ENCODE measurements at regions not wholly inside any gene's neighbourhood (a gene's known extent, or its start where the extent isn't known, plus 50 kb on each side); places are given as distances from the start of the nearest gene placed in this dataset.
"Not testable (repeated sequence)": the region's sequence is repeated elsewhere in the genome, so short reads cannot be mapped to it uniquely, and the experiment has no call there.

DNA sequence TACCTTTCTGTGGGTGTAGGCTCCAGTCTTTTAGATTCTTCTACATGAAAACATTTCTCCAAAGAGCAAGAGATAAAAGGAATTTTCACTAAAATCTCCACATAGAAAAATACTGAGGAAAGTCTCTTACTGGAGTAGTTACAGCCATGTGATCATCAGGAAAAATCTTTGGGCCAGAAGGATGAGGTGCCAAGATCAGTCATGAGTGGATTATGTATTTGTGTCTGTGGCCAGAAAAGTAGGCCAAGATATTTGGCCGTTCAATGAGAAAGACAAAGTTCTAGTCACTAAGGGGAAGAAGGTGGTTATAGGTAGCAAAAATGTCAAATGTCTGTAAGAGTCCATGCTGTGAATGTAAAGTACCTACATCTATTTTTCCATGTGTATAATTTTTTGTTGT, 339.3 kb downstream of the NSUN3 start:
- H3K4me1 ChIP-seq (ENCODE audit: insufficient read depth, low read length, poor library complexity, severe bottlenecking), result no peaks in the 10 kb centered on the region
- DNase-seq (ENCODE audit: low spot score), result no peak
- TF ChIP-seq EZH2 (IDR thresholded peaks at IDR 0.05; ENCODE audit: borderline replicate concordance, low read depth, low read length, poor library complexity, severe bottlenecking), result no peak
- TF ChIP-seq, protein P1, sequence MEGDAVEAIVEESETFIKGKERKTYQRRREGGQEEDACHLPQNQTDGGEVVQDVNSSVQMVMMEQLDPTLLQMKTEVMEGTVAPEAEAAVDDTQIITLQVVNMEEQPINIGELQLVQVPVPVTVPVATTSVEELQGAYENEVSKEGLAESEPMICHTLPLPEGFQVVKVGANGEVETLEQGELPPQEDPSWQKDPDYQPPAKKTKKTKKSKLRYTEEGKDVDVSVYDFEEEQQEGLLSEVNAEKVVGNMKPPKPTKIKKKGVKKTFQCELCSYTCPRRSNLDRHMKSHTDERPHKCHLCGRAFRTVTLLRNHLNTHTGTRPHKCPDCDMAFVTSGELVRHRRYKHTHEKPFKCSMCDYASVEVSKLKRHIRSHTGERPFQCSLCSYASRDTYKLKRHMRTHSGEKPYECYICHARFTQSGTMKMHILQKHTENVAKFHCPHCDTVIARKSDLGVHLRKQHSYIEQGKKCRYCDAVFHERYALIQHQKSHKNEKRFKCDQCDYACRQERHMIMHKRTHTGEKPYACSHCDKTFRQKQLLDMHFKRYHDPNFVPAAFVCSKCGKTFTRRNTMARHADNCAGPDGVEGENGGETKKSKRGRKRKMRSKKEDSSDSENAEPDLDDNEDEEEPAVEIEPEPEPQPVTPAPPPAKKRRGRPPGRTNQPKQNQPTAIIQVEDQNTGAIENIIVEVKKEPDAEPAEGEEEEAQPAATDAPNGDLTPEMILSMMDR (conservative IDR thresholded peaks at IDR 0.05; ENCODE audit: low read depth, low read length), result no peak
- no peaks in the 10 kb centered on the region for H3K36me3 ChIP-seq (ENCODE audit: insufficient read depth, low read length, poor library complexity, severe bottlenecking)
- H3K9me3 ChIP-seq (ENCODE audit: low read depth, low read length, poor library complexity, severe bottlenecking), result no peaks in the 10 kb centered on the region
- no peaks in the 10 kb centered on the region for H3K27me3 ChIP-seq (replicated peaks; ENCODE audit: insufficient read depth, low read depth, low read length, poor library complexity)
- intact Hi-C loops (cut with micrococcal nuclease; ENCODE audit: unreplicated experiment), result no loop called here
- no peak overlapping the region for H3K4me3 ChIP-seq (ENCODE audit: low read depth, low read length, poor library complexity, severe bottlenecking)
- ChIA-PET CTCF (no interaction called here), POLR2A (ENCODE audit: low non-redundant PET) (no interaction called here)
- no peak overlapping the region for H3K27ac ChIP-seq (ENCODE audit: low read depth, low read length, poor library complexity, severe bottlenecking)
- BruUV-seq (replicated peaks), result no TSS peak

DNA sequence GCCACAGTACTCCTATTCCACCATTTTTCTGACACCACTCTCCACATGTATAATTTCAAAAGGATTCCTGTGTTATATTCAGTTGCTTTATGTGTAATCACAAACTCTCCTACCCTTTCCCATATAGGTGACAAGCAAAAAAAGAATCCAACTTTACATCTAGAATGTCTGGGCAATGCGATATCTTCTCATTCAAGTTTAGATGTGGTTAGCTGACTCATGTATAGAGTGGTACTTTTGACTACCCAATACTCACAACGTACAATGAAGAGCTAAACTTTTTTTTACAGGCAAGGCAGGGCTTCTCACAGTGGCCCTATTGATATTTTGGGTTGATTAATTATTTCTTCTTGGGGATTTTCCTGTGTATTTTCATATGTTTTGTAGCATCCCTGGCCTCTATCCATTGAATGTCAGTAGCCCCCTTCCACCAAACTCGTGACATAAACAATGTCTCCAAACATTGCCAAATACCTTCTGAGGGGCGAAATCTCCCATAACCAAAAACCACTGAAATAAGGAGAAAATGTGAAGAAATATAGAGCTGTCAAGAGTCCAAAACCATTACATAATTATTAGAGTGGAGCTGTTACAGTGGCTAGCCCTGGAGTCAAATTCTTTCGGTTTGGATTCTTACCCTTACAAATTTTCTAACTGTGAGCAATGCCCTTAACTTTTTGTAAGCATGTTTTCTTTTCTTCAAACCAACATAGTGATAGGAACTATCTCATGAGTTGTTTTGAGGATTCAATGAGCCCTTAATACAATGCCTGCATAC, 342.6 kb downstream of the NSUN3 start:
- Histone ChIP-seq H3K36me3 (ENCODE audit: insufficient read depth, low read length, poor library complexity, severe bottlenecking) (no peaks in the 10 kb centered on the region), H3K27me3 (replicated peaks; ENCODE audit: insufficient read depth, low read depth, low read length, poor library complexity) (no peaks in the 10 kb centered on the region), H3K27ac (ENCODE audit: low read depth, low read length, poor library complexity, severe bottlenecking) (no peak overlapping the region), H3K4me1 (ENCODE audit: insufficient read depth, low read length, poor library complexity, severe bottlenecking) (no peaks in the 10 kb centered on the region), H3K4me3 (ENCODE audit: low read depth, low read length, poor library complexity, severe bottlenecking) (no peak overlapping the region), H3K9me3 (ENCODE audit: low read depth, low read length, poor library complexity, severe bottlenecking) (no peaks in the 10 kb centered on the region)
- CTCF ChIA-PET, result no interaction called here
- DNase-seq (ENCODE audit: low spot score), result no peak
- intact Hi-C loops (cut with micrococcal nuclease; ENCODE audit: unreplicated experiment), result no loop called here
- TF ChIP-seq, protein P1 (conservative IDR thresholded peaks at IDR 0.05; ENCODE audit: low read depth, low read length), result no peak
- no peak for TF ChIP-seq EZH2 (IDR thresholded peaks at IDR 0.05; ENCODE audit: borderline replicate concordance, low read depth, low read length, poor library complexity, severe bottlenecking)
- BruUV-seq (replicated peaks), result no TSS peak
- POLR2A ChIA-PET (ENCODE audit: low non-redundant PET), result no interaction called here

DNA sequence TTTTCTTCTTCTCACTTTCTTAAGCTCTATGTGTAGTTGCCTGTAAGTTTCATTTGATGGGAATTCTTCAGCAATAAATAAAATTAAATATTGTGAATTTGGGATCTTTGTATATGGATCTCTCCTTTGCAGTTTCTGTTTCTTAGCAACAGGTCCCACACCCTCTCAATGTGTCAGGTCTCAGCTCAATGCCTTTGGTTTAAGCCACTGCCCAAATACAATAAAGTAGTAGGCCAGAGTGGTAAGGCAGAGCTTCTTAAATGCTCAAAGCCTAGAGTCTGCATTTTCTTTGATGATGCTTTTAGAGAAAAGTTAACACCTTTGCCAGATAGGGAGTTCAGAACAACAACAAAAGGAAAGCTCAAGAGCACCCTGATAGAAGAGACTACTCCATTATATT, 343.7 kb downstream of the NSUN3 start:
- POLR2A ChIA-PET (ENCODE audit: low non-redundant PET), result no interaction called here

DNA sequence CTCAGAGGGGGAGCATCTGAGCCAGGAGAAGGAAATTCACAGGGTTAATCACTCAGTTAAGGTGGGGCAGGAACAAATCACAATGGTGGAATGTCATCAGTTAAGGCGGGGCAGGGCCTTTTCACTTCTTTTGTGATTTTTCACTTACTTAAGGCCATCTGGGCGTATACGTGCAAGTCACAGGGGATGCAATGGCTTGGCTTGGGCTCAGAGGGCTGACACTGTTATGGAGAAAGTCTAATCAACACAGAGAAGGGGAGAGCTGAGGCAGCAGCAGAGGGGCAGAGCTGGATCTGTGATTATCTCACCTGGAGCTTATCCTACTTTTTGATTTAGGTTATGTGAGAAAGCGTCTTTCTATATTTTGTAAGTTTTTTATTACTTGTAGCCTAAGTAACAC, 350.1 kb downstream of the NSUN3 start:
- POLR2A ChIA-PET (ENCODE audit: low non-redundant PET), result not testable (repeated sequence)

More for the DNA sequence above, 343.7 kb downstream of the NSUN3 start:
- H3K27me3 ChIP-seq (replicated peaks; ENCODE audit: insufficient read depth, low read depth, low read length, poor library complexity), result no peaks in the 10 kb centered on the region
- BruUV-seq (replicated peaks), result no TSS peak
- H3K36me3 ChIP-seq (ENCODE audit: insufficient read depth, low read length, poor library complexity, severe bottlenecking), result no peaks in the 10 kb centered on the region
- CTCF ChIA-PET, result no interaction called here
- no peaks in the 10 kb centered on the region for H3K9me3 ChIP-seq (ENCODE audit: low read depth, low read length, poor library complexity, severe bottlenecking)
- no peak for TF ChIP-seq EZH2 (IDR thresholded peaks at IDR 0.05; ENCODE audit: borderline replicate concordance, low read depth, low read length, poor library complexity, severe bottlenecking)
- TF ChIP-seq, protein P1 (conservative IDR thresholded peaks at IDR 0.05; ENCODE audit: low read depth, low read length), result no peak
- H3K4me1 ChIP-seq (ENCODE audit: insufficient read depth, low read length, poor library complexity, severe bottlenecking), result no peaks in the 10 kb centered on the region
- DNase-seq (ENCODE audit: low spot score), result no peak
- no peak overlapping the region for H3K27ac ChIP-seq (ENCODE audit: low read depth, low read length, poor library complexity, severe bottlenecking)
- intact Hi-C loops (cut with micrococcal nuclease; ENCODE audit: unreplicated experiment), result no loop called here
- H3K4me3 ChIP-seq (ENCODE audit: low read depth, low read length, poor library complexity, severe bottlenecking), result no peak overlapping the region

More for the DNA sequence above, 350.1 kb downstream of the NSUN3 start:
- H3K9me3 ChIP-seq (ENCODE audit: low read depth, low read length, poor library complexity, severe bottlenecking); H3K4me1 ChIP-seq (ENCODE audit: insufficient read depth, low read length, poor library complexity, severe bottlenecking); CTCF ChIA-PET; H3K27ac ChIP-seq (ENCODE audit: low read depth, low read length, poor library complexity, severe bottlenecking); H3K27me3 ChIP-seq (replicated peaks; ENCODE audit: insufficient read depth, low read depth, low read length, poor library complexity); DNase-seq (ENCODE audit: low spot score); BruUV-seq (replicated peaks); intact Hi-C loops (cut with micrococcal nuclease; ENCODE audit: unreplicated experiment); H3K4me3 ChIP-seq (ENCODE audit: low read depth, low read length, poor library complexity, severe bottlenecking); H3K36me3 ChIP-seq (ENCODE audit: insufficient read depth, low read length, poor library complexity, severe bottlenecking): not testable (repeated sequence)

All from A673 (cell line).